GM19238 (cell line): ENCODE measurements at regions not wholly inside any gene's neighbourhood (a gene's known extent, or its start where the extent isn't known, plus 50 kb on each side); places are given as distances from the start of the nearest gene placed in this dataset.

ENCODE experiments used
- DNase-seq: peaks from one replicate; pipeline ENCODE4 v3.0.0; 2011; ENCODE audit warnings: low spot score; ENCODE audit not compliant: insufficient read length

GRCh38 chr13:34533941-34534340 lies 408.1 kb upstream of the NBEA start:
- DNase-seq, result no peak

- DNase-seq, result no peak
Observed at GRCh38 chr13:34542321-34542720, 399.7 kb upstream of the NBEA start.

DNA sequence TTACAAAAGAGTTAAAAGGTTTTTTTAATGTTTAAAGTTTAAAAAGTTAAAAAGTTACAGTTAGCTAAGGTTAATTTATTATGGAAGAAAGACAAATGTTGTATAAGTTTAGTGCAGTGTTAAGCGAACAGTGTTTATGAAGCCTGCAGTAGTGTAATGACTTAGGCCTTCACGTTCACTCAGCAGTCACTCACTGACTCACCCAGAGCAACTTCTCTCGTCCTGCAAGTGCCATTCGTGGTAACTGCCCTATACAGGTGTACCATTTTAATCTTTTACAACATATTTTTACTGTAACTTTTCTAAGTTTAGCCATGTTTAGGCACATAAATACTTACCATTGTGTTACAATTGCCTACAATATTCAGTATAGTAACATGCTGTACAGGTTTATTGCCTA lies 398.2 kb upstream of the NBEA start:
- no peak for DNase-seq

DNA sequence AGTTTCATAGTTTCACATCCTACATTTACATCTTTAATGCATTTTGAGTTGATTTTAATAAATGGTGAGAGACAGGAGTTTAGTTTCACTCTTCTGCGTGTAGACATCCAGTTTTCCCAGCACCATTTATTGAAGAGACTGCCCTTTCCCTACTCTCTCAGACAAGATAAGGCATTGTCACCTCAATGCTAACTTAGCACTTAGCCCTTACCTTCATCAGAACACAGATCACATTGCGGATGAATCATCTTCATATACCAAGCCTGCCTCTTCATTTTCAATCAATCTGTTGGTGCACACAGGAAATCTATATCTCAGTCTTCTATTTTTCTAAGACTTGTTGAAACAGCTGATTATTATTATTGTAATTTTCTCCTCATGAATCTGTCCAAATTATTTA lies 396.6 kb upstream of the NBEA start:
- DNase-seq, result no peak

DNA sequence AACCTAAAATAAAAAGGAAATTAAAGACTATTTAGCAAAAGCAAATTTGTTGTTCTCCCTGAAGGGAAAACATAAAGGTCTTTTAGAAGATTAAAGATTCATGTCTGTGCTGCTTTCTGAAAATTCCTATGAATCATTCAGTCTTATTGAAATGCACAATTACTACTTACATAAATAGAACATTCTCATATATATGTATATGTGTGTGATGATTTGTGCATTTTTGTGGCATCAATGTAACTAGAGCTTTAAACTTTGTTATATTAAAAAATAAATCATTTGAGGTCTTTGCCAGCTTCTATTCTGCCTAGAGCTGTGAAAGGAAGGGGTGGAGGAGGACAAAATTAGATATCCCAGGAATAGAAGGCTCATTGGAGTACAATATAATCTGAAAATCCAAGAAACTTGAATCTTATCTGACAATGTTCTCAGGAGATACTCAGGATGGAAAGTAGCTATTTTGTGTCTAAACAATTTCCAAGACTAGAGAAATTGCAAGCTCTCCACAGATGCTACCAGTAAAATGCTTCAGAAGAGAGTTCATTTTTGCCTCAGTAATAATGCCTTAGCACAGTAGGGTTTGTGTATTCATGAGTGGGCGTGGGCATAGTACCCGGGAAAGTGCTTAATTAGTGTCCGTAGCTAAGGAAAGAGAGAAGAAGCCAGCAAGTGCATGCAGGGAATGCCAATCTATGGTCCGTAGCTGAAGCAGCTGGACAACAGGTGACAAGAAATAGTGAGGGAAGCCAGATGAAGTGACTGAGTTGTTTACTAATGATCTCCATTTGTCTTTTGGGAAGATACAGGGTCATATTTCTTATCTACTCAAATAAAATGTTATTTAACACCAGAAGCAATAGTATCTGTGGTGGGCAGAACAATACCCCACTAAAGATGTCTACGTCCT lies 395.5 kb upstream of the NBEA start:
- no peak for DNase-seq

DNA sequence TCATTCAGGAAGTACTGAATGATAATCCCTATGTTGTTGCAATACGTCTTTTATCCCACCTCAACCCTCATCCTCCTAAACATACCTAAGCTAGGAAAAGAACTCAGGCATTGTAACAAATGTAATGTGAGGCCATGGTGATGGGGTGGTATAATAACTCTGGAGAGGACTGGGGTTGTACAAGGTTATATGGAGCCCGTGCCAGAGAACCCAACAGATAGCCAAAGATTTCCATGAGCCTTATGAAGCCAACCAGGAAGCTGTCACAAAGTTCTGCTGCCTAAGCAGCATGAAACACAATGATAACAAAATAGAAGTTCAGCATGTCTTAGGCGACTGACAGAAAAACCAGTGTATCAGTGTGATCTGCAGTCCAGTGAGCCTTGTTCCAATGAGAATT lies 394.1 kb upstream of the NBEA start:
- DNase-seq, result no peak

DNA sequence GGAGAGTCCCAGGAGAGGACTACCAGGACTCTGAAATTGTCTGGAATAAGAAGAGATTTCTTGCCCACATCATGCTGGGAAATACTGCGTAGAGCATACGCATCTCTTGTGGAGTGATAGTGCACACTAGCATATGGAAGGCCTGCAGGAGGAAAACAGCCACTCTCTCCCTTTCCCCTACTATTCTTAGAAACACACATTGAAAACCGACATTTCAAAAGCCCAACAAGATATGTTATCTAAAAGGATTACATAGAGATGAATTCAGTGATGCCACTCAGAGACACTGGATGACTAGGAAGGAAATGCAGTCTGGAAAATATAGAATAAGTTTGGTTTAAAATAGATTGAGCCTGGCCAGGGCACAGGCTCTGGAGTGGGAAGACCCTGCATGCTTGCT lies 388.7 kb upstream of the NBEA start:
- no peak for DNase-seq

DNA sequence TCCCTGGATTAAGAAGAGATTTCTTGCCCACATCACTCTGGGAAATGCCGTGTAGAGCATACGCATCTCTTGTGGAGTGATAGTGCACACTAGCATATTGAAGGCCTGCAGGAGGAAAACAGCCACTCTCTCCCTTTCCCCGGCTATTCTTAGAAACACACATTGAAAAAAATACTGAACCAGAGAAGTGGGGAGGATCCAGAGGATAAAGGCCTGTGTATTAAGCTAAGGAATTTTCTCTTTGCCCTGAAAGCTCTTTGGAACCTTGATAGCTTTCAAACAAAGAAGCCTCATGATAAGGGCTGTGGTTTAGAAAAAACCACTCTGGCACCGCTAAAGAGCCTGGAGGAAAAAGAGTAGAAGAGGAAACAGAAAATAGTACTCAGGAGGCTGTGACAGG lies 386.1 kb upstream of the NBEA start:
- DNase-seq, result no peak

DNA sequence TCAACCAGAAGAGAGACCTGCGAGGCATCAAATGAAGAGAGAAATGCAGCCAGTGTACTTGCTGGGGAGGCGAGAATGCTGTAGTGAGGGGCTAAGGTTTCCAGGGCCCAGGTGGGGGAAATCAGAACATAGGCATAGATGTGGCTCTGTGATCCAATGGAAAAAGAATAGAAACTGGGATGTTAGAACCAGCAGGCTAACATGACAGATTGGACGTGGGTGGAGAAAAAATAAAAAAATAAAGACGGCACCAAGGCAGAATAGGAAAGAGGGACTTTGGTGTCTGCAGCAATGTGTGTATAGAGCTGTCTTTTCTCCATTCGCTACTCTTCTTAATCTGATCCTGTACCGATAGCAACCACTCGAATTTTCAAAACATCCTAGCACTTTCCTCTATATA lies 381.0 kb upstream of the NBEA start:
- no peak for DNase-seq

DNA sequence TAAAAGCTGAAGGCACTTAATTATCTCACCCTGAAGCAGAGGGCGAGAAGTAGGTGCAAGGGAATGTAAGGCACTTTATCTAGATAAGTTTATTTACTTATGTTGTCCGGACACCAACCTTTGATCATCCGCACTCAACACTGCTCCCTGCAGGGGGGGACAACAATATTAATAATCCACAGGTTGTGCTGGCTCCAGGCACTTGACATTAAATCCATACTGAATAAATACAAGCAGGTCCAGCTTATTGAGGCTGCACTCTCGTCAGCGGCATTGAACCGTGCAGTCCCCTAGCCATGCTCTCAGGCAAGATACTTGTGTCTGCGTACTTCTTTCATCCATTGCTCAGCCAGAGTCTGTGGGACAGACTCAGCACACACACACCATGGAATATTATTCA lies 374.5 kb upstream of the NBEA start:
- DNase-seq, result no peak

- no peak for DNase-seq
Observed at GRCh38 chr13:34570698-34571353, 371.2 kb upstream of the NBEA start.

GRCh38 chr13:34571716-34572115 lies 370.4 kb upstream of the NBEA start:
- no peak for DNase-seq

GRCh38 chr13:34577051-34577450 lies 365.0 kb upstream of the NBEA start:
- DNase-seq, result no peak

DNA sequence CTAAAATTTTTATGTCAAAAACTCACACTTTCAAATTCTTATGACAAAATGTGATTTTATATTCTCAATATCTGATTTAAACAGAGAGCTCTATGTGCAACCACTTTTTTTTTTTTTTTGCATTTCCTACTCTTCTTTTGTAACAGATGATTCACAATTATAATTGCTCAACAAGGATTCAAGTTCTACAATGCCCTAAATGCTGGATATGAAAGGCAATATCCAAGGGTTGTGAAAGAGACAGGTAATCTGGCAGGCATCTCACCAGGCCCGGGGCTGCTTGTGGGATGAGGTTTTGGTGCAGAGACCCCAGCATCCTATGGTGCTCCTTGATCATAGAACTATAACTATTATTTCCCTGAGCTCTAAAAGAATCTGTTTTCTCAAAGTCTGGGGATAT lies 363.6 kb upstream of the NBEA start:
- DNase-seq, result no peak

GRCh38 chr13:34578917-34579316 lies 363.2 kb upstream of the NBEA start:
- DNase-seq, result no peak

GRCh38 chr13:34583181-34583580 lies 358.9 kb upstream of the NBEA start:
- no peak for DNase-seq

DNA sequence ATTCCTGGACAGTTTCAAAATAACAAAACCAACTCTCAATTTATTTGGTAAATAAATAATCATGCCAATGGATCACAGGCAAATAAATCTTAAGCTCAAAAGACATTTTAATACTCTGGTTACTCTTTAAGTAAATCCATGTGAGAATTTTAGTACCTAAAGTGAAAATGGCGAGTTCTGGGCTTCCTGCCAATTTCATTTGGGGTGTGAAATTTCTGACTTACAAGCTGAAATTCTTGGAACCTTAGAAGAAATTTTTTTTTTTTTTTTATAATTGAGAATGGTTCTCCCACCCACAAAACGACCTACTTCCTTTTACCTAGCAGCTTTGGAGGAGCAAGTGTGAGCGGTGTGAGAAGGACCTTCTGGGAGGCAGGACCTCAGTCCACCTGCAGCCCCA lies 354.5 kb upstream of the NBEA start:
- DNase-seq, result no peak

GRCh38 chr13:34588362-34588761 lies 353.7 kb upstream of the NBEA start:
- no peak for DNase-seq

GRCh38 chr13:34589581-34589980 lies 352.5 kb upstream of the NBEA start:
- no peak for DNase-seq

- DNase-seq, result no peak
Observed at GRCh38 chr13:34591129-34591528, 350.9 kb upstream of the NBEA start.

DNA sequence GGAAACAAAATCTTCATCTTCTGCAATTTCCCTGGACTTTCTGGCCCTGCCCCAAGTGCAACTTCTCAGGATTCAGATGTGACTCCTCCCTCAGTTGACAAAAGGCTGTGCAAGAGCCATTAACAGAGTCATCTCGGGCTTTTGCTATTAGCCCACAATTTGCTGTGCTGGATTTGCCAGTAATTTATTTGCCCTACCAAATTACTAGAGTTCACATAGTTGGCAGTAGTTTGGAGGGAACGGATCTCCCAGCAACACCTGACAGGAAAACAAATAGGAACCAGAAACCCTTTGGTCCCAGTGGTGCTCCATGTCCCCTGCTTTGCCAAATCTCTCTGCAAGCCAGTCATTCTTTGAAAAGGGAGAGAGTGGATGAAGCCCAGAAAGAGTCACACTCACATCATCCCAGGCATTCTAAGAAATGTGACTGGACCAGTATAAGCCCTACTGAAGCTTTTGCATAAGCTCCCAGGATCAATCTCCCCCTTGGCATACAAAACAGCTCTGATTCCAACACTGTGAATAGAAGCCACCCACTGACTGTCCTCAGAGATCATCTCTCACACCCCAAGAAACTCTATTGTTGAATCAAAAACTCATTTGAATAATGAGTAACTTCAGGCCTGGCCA lies 350.1 kb upstream of the NBEA start:
- no peak for DNase-seq

GRCh38 chr13:34593658-34594057 lies 348.4 kb upstream of the NBEA start:
- DNase-seq, result no peak

DNA sequence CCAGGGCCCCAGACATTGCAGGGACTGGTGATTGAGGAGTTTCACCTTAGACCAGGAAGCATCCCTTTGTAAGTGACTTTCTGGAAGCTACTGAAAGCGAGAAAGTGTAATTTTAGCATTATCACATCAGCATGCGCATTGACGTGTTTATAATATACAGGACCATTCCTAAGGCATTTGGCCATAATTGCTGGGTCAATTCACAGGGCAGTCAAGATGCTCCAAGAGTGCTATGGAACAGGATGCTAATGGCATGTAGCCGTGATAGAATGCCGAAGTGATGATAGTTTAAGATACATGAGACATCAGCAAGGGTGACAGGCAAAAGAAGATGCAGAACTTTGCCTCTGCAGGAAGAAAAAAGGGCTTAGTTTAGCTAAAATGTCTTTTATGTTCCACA lies 347.6 kb upstream of the NBEA start:
- no peak for DNase-seq
